Vagina (tissue), 2 donors: ENCODE measurements at regions not wholly inside any gene's neighbourhood (a gene's known extent, or its start where the extent isn't known, plus 50 kb on each side); places are given as distances from the start of the nearest gene placed in this dataset.

Source experiments
- DNase-seq, 2 donors: peaks; one replicate each; pipeline ENCODE4 v3.0.0-alpha.2; 2017; ENCODE audit errors: extremely low spot score in 2 of 2
- H3K27ac ChIP-seq: fragments of 200-600 bp; sonication (generic); one replicate; pipeline ENCODE4 v1.5.1; 2019
- H3K27me3 ChIP-seq: fragments of 200-600 bp; sonication (generic); one replicate; pipeline ENCODE4 v1.5.1; 2019
- H3K36me3 ChIP-seq, 2 donors: fragments of 200-600 bp; sonication (generic); one replicate each; pipeline ENCODE4 v1.5.1; 2017 to 2019
- H3K4me1 ChIP-seq: fragments of 200-600 bp; sonication (generic); one replicate; pipeline ENCODE4 v1.5.1; 2019
- H3K4me3 ChIP-seq, 2 donors: fragments of 200-600 bp; sonication (generic); 1 replicate in 1 of 2; 2 replicates in 1 of 2; pipeline ENCODE4 v1.5.1; 2016 to 2019
- H3K9me3 ChIP-seq: fragments of 200-600 bp; sonication (generic); one replicate; pipeline ENCODE4 v1.5.1; 2019
- CTCF ChIP-seq, 3 experiments: fragments of 450-650 bp in 2 of 3; fragments of 200-600 bp in 1 of 3; sonication (generic) in 1 of 3; IDR thresholded peaks; one replicate each; pipeline ENCODE4 v1.5.1; 2017 to 2019; ENCODE audit warnings: antibody characterized with exemption in 3 of 3, mild to moderate bottlenecking in 2 of 3, moderate library complexity in 2 of 3
- POLR2A ChIP-seq, 2 donors: fragments of 450-650 bp; IDR thresholded peaks; one replicate each; pipeline ENCODE4 v1.6.1; 2017; ENCODE audit warnings: antibody characterized with exemption in 2 of 2, mild to moderate bottlenecking in 2 of 2, moderate library complexity in 2 of 2
- POLR2AphosphoS5 ChIP-seq, 2 donors: sonication (generic); formaldehyde crosslinking; IDR thresholded peaks; one replicate each; pipeline ENCODE4 v1.9.0; 2017; ENCODE audit warnings: antibody characterized with exemption in 2 of 2, mild to moderate bottlenecking in 2 of 2, low read depth in 1 of 2; ENCODE audit not compliant: insufficient read depth in 1 of 2
- intact Hi-C: fragments of 100-400 bp; cut with DNase I; formaldehyde crosslinking; loops from one replicate; pipeline ENCODE4 v1.15.1; 2023

GRCh38 chr5:5751987-5752386 lies 329.5 kb downstream of the ICE1 start:
- Histone ChIP-seq H3K4me3 (no peak overlapping the region), H3K27ac (no peak overlapping the region), H3K4me1 (no peaks in the 10 kb centered on the region), H3K9me3 (no peaks in the 10 kb centered on the region), H3K27me3 (no peaks in the 10 kb centered on the region), H3K36me3 (no peaks in the 10 kb centered on the region)
- TF ChIP-seq POLR2A (IDR thresholded peaks at IDR 0.05): no peak
- TF ChIP-seq CTCF (IDR thresholded peaks at IDR 0.05): no peak
- TF ChIP-seq POLR2AphosphoS5 (IDR thresholded peaks at IDR 0.05; ENCODE audit: insufficient read depth in 1 of 2, low read depth in 1 of 2): no peak
- DNase-seq: no peak
- intact Hi-C loops: no loop called here

- H3K27me3 ChIP-seq: no peaks in the 10 kb centered on the region
- no peaks in the 10 kb centered on the region for H3K9me3 ChIP-seq
- intact Hi-C loops: no loop called here
- H3K36me3 ChIP-seq: no peaks in the 10 kb centered on the region
- no peak overlapping the region for H3K4me3 ChIP-seq
- H3K27ac ChIP-seq: no peak overlapping the region
- H3K4me1 ChIP-seq: no peaks in the 10 kb centered on the region
- no peak for DNase-seq
- TF ChIP-seq POLR2AphosphoS5 (IDR thresholded peaks at IDR 0.05; ENCODE audit: insufficient read depth in 1 of 2, low read depth in 1 of 2) (no peak), CTCF (IDR thresholded peaks at IDR 0.05) (no peak), POLR2A (IDR thresholded peaks at IDR 0.05) (no peak)
Measured at GRCh38 chr5:5751498-5751897, 329.0 kb downstream of the ICE1 start.

- H3K36me3 ChIP-seq: no peaks in the 10 kb centered on the region
- TF ChIP-seq CTCF (IDR thresholded peaks at IDR 0.05) (no peak), POLR2AphosphoS5 (IDR thresholded peaks at IDR 0.05; ENCODE audit: insufficient read depth in 1 of 2, low read depth in 1 of 2) (no peak), POLR2A (IDR thresholded peaks at IDR 0.05) (no peak)
Measured at GRCh38 chr5:5741418-5741817, 318.9 kb downstream of the ICE1 start.

GRCh38 chr5:5739490-5739945 lies 317.0 kb downstream of the ICE1 start:
- Histone ChIP-seq H3K4me1 (no peaks in the 10 kb centered on the region), H3K36me3 (no peaks in the 10 kb centered on the region), H3K27ac (no peak overlapping the region), H3K27me3 (no peaks in the 10 kb centered on the region), H3K9me3 (peaks cover 2% of the 10 kb centered on the region), H3K4me3 (no peak overlapping the region)
- no peak for DNase-seq
- intact Hi-C loops: no loop called here
- TF ChIP-seq POLR2A (IDR thresholded peaks at IDR 0.05): no peak
- no peak for TF ChIP-seq CTCF (IDR thresholded peaks at IDR 0.05)
- no peak for TF ChIP-seq POLR2AphosphoS5 (IDR thresholded peaks at IDR 0.05; ENCODE audit: insufficient read depth in 1 of 2, low read depth in 1 of 2)

More at GRCh38 chr5:5741418-5741817, 318.9 kb downstream of the ICE1 start:
- DNase-seq: no peak
- Histone ChIP-seq H3K27me3 (no peaks in the 10 kb centered on the region), H3K4me1 (no peaks in the 10 kb centered on the region), H3K27ac (no peak overlapping the region), H3K9me3 (peaks cover 2% of the 10 kb centered on the region), H3K4me3 (no peak overlapping the region)
- intact Hi-C loops: no loop called here

- Histone ChIP-seq H3K9me3 (no peaks in the 10 kb centered on the region), H3K27me3 (no peaks in the 10 kb centered on the region), H3K36me3 (no peaks in the 10 kb centered on the region), H3K27ac (no peak overlapping the region), H3K4me3 (no peak overlapping the region), H3K4me1 (no peaks in the 10 kb centered on the region)
- intact Hi-C loops: no loop called here
- no peak for DNase-seq
- TF ChIP-seq POLR2A (IDR thresholded peaks at IDR 0.05) (no peak), CTCF (IDR thresholded peaks at IDR 0.05) (no peak), POLR2AphosphoS5 (IDR thresholded peaks at IDR 0.05; ENCODE audit: insufficient read depth in 1 of 2, low read depth in 1 of 2) (no peak)
Measured at GRCh38 chr5:5738797-5739489, 316.5 kb downstream of the ICE1 start.
